GM23338 (cell line): ENCODE measurements at regions not wholly inside any gene's neighbourhood (a gene's known extent, or its start where the extent isn't known, plus 50 kb on each side); places are given as distances from the start of the nearest gene placed in this dataset.

ENCODE experiments used
- ATAC-seq: fragments of 200-7000 bp; cut with Tn5 transposase; 3 replicates; pipeline ENCODE4 v1.9.1; 2020
- DNase-seq: peaks from one replicate; pipeline ENCODE4 v3.0.0-alpha.2; 2015; ENCODE audit warnings: low spot score
- H2AFZ ChIP-seq: fragments of 200-600 bp; sonication (generic); 2 replicates; pipeline ENCODE4 v1.8.0; 2016; ENCODE audit warnings: antibody characterized with exemption, mild to moderate bottlenecking, moderate library complexity
- H3F3A ChIP-seq: fragments of 200-600 bp; sonication (generic); replicated peaks from 2 replicates; pipeline ENCODE4 v1.8.0; 2017; ENCODE audit warnings: antibody characterized with exemption, mixed run types, low read depth
- H3K27ac ChIP-seq: fragments of 200-600 bp; sonication (generic); 2 replicates; pipeline ENCODE4 v1.6.1; 2016; ENCODE audit warnings: low read depth
- H3K27me3 ChIP-seq: fragments of 200-600 bp; sonication (generic); 2 replicates; pipeline ENCODE4 v1.8.0; 2016; ENCODE audit warnings: mild to moderate bottlenecking, mixed run types, moderate library complexity; ENCODE audit not compliant: insufficient read depth
- H3K36me3 ChIP-seq: fragments of 200-600 bp; sonication (generic); 2 replicates; pipeline ENCODE4 v1.8.0; 2016; ENCODE audit warnings: mild to moderate bottlenecking; ENCODE audit not compliant: insufficient read depth
- H3K4me1 ChIP-seq: fragments of 200-600 bp; sonication (generic); 2 replicates; pipeline ENCODE4 v1.8.0; 2016; ENCODE audit warnings: mild to moderate bottlenecking, moderate library complexity; ENCODE audit not compliant: insufficient read depth
- H3K4me2 ChIP-seq: fragments of 200-600 bp; sonication (generic); 2 replicates; pipeline ENCODE4 v1.7.1; 2017; ENCODE audit warnings: mixed run types
- H3K4me3 ChIP-seq: fragments of 200-600 bp; sonication (generic); 2 replicates; pipeline ENCODE4 v1.6.1; 2016; ENCODE audit warnings: mixed run types
- H3K79me2 ChIP-seq: fragments of 200-600 bp; sonication (generic); replicated peaks from 2 replicates; pipeline ENCODE4 v1.8.0; 2017; ENCODE audit warnings: mild to moderate bottlenecking; ENCODE audit not compliant: insufficient read depth
- H3K9me2 ChIP-seq: fragments of 200-600 bp; sonication (generic); 2 replicates; pipeline ENCODE4 v1.8.0; 2017; ENCODE audit not compliant: insufficient read depth
- H4K20me1 ChIP-seq: fragments of 200-600 bp; sonication (generic); replicated peaks from 2 replicates; pipeline ENCODE4 v1.8.0; 2017; ENCODE audit warnings: mild to moderate bottlenecking; ENCODE audit not compliant: insufficient read depth
- H3K27ac Mint-ChIP-seq: 2 replicates; pipeline ENCODE4 v1.8.0; 2020; ENCODE audit warnings: inconsistent platforms, mild to moderate bottlenecking, moderate library complexity, mixed read lengths
- H3K27me3 Mint-ChIP-seq: 3 replicates; pipeline ENCODE4 v1.8.0; 2022; ENCODE audit warnings: low read depth, mild to moderate bottlenecking, moderate library complexity, mixed read lengths, inconsistent platforms; ENCODE audit not compliant: insufficient read depth, poor library complexity
- H3K36me3 Mint-ChIP-seq: 3 replicates; pipeline ENCODE4 v1.8.0; 2021; ENCODE audit warnings: low read depth, mild to moderate bottlenecking, inconsistent platforms, moderate library complexity, mixed read lengths
- H3K4me1 Mint-ChIP-seq: 3 replicates; pipeline ENCODE4 v1.8.0; 2020; ENCODE audit warnings: mild to moderate bottlenecking, inconsistent platforms, mixed read lengths
- H3K4me3 Mint-ChIP-seq: 3 replicates; pipeline ENCODE4 v1.8.0; 2021; ENCODE audit warnings: moderate library complexity, mild to moderate bottlenecking, inconsistent platforms, mixed read lengths
- H3K9me3 Mint-ChIP-seq: 3 replicates; pipeline ENCODE4 v1.8.0; 2020; ENCODE audit warnings: moderate library complexity, mild to moderate bottlenecking, inconsistent platforms, mixed read lengths
- EZH2phosphoT487 ChIP-seq: fragments of 200-600 bp; sonication (generic); IDR thresholded peaks from one replicate; pipeline ENCODE4 v1.8.1; 2018; ENCODE audit warnings: antibody characterized with exemption; ENCODE audit not compliant: unreplicated experiment
- POLR2AphosphoS5 ChIP-seq: IDR thresholded peaks from 2 replicates; pipeline ENCODE4 v1.6.1; 2016; ENCODE audit warnings: antibody characterized with exemption, low read depth
- ZNF331 ChIP-seq: fragments of 250-450 bp; sonication (Bioruptor Pico); IDR thresholded peaks from 2 replicates; pipeline ENCODE4 v1.5.0; 2020; ENCODE audit warnings: low read depth, mild to moderate bottlenecking, moderate library complexity
- TF ChIP-seq, protein P1 (sequence below), 2 experiments: fragments of 200-600 bp in 1 of 2; sonication (generic) in 1 of 2; conservative IDR thresholded peaks; 2 replicates each; pipeline versions ENCODE4 v1.5.1 to v1.6.1; 2016 to 2017; ENCODE audit warnings: antibody characterized with exemption in 2 of 2, low read depth in 2 of 2, mild to moderate bottlenecking in 2 of 2, moderate library complexity in 1 of 2
- TF ChIP-seq, protein P2 (sequence below): fragments of 250-450 bp; sonication (Bioruptor Pico); IDR thresholded peaks from 2 replicates; pipeline ENCODE4 v1.5.0; 2020; ENCODE audit warnings: mild to moderate bottlenecking, moderate library complexity

DNA sequence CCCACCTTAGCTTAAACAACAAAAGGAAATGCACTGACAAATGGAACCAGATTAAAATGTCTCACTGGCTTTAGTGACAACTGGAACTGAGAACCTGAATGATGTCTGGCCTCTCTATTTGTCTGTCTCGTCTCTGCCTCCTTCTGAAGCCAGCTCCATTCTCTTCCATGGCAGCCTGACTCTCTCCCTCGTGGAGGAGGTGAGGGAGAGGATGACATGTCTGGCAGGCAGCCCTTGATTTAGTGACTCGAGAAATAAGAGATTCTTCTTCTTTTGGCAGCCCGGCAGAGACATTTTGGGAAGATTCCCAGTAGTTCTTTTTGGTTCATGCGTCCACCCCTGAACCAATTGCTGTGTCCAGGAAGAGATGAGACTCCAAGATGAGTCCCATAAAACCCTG, 131.7 kb downstream of the KLF5 start:
- Histone ChIP-seq H3K4me2 (no peak overlapping the region), H2AFZ (peak overlapping the region; percentile 16; the same call in 1 of the 2 replicates), H3K4me3 (no peak overlapping the region), H3K27me3 (no peaks in the 10 kb centered on the region), H3K36me3 (no peaks in the 10 kb centered on the region), H3K4me1 (peaks cover 7% of the 10 kb centered on the region; the same call in 1 of the 2 replicates), H3K9me2 (no peaks in the 10 kb centered on the region), H3K27ac (no peak overlapping the region), H4K20me1 (no peaks in the 10 kb centered on the region), H3F3A (no peaks in the 10 kb centered on the region), H3K79me2 (no peaks in the 10 kb centered on the region)
- Mint-ChIP-seq H3K27me3 (peaks cover 3% of the 10 kb centered on the region), H3K4me3 (no peak overlapping the region), H3K4me1 (peaks cover 13% of the 10 kb centered on the region), H3K36me3 (no peaks in the 10 kb centered on the region), H3K27ac (no peak overlapping the region), H3K9me3 (no peaks in the 10 kb centered on the region)
- TF ChIP-seq ZNF331 (no peak), POLR2AphosphoS5 (no peak), EZH2phosphoT487 (no peak)
- TF ChIP-seq, protein P1, sequence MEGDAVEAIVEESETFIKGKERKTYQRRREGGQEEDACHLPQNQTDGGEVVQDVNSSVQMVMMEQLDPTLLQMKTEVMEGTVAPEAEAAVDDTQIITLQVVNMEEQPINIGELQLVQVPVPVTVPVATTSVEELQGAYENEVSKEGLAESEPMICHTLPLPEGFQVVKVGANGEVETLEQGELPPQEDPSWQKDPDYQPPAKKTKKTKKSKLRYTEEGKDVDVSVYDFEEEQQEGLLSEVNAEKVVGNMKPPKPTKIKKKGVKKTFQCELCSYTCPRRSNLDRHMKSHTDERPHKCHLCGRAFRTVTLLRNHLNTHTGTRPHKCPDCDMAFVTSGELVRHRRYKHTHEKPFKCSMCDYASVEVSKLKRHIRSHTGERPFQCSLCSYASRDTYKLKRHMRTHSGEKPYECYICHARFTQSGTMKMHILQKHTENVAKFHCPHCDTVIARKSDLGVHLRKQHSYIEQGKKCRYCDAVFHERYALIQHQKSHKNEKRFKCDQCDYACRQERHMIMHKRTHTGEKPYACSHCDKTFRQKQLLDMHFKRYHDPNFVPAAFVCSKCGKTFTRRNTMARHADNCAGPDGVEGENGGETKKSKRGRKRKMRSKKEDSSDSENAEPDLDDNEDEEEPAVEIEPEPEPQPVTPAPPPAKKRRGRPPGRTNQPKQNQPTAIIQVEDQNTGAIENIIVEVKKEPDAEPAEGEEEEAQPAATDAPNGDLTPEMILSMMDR (conservative IDR thresholded peaks at IDR 0.05; ENCODE audit: low read depth in 2 of 2) = no peak
- TF ChIP-seq, protein P2, sequence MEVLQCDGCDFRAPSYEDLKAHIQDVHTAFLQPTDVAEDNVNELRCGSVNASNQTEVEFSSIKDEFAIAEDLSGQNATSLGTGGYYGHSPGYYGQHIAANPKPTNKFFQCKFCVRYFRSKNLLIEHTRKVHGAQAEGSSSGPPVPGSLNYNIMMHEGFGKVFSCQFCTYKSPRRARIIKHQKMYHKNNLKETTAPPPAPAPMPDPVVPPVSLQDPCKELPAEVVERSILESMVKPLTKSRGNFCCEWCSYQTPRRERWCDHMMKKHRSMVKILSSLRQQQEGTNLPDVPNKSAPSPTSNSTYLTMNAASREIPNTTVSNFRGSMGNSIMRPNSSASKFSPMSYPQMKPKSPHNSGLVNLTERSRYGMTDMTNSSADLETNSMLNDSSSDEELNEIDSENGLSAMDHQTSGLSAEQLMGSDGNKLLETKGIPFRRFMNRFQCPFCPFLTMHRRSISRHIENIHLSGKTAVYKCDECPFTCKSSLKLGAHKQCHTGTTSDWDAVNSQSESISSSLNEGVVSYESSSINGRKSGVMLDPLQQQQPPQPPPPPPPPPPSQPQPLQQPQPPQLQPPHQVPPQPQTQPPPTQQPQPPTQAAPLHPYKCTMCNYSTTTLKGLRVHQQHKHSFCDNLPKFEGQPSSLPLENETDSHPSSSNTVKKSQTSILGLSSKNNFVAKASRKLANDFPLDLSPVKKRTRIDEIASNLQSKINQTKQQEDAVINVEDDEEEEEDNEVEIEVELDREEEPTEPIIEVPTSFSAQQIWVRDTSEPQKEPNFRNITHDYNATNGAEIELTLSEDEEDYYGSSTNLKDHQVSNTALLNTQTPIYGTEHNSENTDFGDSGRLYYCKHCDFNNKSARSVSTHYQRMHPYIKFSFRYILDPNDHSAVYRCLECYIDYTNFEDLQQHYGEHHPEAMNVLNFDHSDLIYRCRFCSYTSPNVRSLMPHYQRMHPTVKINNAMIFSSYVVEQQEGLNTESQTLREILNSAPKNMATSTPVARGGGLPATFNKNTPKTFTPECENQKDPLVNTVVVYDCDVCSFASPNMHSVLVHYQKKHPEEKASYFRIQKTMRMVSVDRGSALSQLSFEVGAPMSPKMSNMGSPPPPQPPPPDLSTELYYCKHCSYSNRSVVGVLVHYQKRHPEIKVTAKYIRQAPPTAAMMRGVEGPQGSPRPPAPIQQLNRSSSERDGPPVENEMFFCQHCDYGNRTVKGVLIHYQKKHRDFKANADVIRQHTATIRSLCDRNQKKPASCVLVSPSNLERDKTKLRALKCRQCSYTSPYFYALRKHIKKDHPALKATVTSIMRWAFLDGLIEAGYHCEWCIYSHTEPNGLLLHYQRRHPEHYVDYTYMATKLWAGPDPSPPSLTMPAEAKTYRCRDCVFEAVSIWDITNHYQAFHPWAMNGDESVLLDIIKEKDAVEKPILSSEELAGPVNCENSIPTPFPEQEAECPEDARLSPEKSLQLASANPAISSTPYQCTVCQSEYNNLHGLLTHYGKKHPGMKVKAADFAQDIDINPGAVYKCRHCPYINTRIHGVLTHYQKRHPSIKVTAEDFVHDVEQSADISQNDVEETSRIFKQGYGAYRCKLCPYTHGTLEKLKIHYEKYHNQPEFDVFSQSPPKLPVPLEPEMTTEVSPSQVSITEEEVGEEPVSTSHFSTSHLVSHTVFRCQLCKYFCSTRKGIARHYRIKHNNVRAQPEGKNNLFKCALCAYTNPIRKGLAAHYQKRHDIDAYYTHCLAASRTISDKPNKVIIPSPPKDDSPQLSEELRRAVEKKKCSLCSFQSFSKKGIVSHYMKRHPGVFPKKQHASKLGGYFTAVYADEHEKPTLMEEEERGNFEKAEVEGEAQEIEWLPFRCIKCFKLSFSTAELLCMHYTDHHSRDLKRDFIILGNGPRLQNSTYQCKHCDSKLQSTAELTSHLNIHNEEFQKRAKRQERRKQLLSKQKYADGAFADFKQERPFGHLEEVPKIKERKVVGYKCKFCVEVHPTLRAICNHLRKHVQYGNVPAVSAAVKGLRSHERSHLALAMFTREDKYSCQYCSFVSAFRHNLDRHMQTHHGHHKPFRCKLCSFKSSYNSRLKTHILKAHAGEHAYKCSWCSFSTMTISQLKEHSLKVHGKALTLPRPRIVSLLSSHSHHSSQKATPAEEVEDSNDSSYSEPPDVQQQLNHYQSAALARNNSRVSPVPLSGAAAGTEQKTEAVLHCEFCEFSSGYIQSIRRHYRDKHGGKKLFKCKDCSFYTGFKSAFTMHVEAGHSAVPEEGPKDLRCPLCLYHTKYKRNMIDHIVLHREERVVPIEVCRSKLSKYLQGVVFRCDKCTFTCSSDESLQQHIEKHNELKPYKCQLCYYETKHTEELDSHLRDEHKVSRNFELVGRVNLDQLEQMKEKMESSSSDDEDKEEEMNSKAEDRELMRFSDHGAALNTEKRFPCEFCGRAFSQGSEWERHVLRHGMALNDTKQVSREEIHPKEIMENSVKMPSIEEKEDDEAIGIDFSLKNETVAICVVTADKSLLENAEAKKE (CRISPR knock-in tag) = no peak
- ATAC-seq = no peak
- DNase-seq = no peak
